ENCODE measurements at regions not wholly inside any gene's neighbourhood (a gene's known extent, or its start where the extent isn't known, plus 50 kb on each side); places are given as distances from the start of the nearest gene placed in this dataset.
"Not testable (repeated sequence)": the region's sequence is repeated elsewhere in the genome, so short reads cannot be mapped to it uniquely, and the experiment has no call there.

- Histone ChIP-seq H3K9me3 (ENCODE audit: low read depth, low read length) (no peaks in the 10 kb centered on the region), H3K4me3 (no peak overlapping the region), H3K9ac (ENCODE audit: insufficient read length) (no peak overlapping the region), H3K36me3 (ENCODE audit: insufficient read depth, low read length) (no peaks in the 10 kb centered on the region), H3K27ac (peak overlapping the region; percentile 79; the same call in 1 of the 2 replicates)
- peak; percentile 51 for DNase-seq (ENCODE audit: low read depth, low spot score)
- TF ChIP-seq POLR2AphosphoS5 (IDR thresholded peaks at IDR 0.05; ENCODE audit: borderline replicate concordance, low read depth, low read length): no peak
- TF ChIP-seq EZH2 (IDR thresholded peaks at IDR 0.05): no peak
Measured at GRCh38 chr2:210913461-210913860, 357.1 kb downstream of the CPS1 start.

DNA sequence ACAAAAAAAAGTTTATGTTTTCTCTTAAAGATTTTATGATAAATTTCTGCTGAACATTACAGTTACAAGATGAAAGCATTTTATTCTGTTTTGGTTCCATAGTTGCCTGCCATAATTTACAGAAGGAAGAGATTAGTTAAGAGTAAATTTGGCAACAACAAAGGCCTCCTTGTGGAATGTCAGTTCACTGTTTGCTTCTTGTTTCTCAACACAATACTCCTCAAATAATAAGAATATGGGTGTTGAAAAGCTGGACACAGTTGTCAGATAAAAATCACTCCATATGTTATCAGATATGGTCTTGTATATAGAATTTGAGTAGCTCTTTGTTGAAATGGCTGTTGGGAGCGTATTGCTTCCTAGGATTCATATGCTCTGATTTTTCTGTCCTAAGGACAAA lies 359.5 kb downstream of the CPS1 start:
- Histone ChIP-seq H3K27ac (no peak overlapping the region; the same call in 1 of the 2 replicates), H3K4me3 (no peak overlapping the region), H3K9me3 (ENCODE audit: low read depth, low read length) (no peaks in the 10 kb centered on the region), H3K36me3 (ENCODE audit: insufficient read depth, low read length) (no peaks in the 10 kb centered on the region), H3K9ac (ENCODE audit: insufficient read length) (no peak overlapping the region)
- no peak for TF ChIP-seq FOXP2 (optimal IDR thresholded peaks at IDR 0.05; ENCODE audit: control extremely low read depth, extremely low read length, insufficient read depth)
- TF ChIP-seq POLR2AphosphoS5 (IDR thresholded peaks at IDR 0.05; ENCODE audit: borderline replicate concordance, low read depth, low read length): no peak
- TF ChIP-seq EZH2 (IDR thresholded peaks at IDR 0.05): no peak
- DNase-seq (ENCODE audit: low read depth, low spot score): no peak

DNA sequence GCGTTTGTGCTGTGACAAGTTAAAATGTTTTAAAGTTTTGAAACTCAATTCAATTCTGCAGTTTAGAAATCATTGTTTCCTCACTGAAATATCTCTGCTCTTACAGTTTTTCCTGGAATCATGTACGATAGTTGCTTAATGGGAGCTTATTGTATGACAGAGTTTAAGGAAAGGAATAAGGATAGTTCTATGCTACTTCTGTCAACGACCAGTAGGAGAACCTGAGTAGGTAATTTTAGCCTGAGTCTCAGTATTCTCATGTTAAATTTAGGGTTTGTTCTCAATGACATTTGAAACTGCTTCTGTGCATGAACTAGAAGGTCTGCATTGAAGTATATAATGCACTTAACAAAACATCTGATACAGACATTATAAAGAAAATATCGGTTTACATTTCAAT lies 361.1 kb downstream of the CPS1 start:
- Histone ChIP-seq H3K27ac (no peak overlapping the region), H3K4me3 (no peak overlapping the region), H3K9me3 (ENCODE audit: low read depth, low read length) (no peaks in the 10 kb centered on the region), H3K9ac (ENCODE audit: insufficient read length) (no peak overlapping the region), H3K36me3 (ENCODE audit: insufficient read depth, low read length) (no peaks in the 10 kb centered on the region)
- TF ChIP-seq POLR2AphosphoS5 (IDR thresholded peaks at IDR 0.05; ENCODE audit: borderline replicate concordance, low read depth, low read length): no peak
- no peak for TF ChIP-seq EZH2 (IDR thresholded peaks at IDR 0.05)
- TF ChIP-seq FOXP2 (optimal IDR thresholded peaks at IDR 0.05; ENCODE audit: control extremely low read depth, extremely low read length, insufficient read depth): no peak
- no peak for DNase-seq (ENCODE audit: low read depth, low spot score)

- TF ChIP-seq POLR2AphosphoS5 (IDR thresholded peaks at IDR 0.05; ENCODE audit: borderline replicate concordance, low read depth, low read length) (no peak), EZH2 (IDR thresholded peaks at IDR 0.05) (no peak)
- no peak overlapping the region for H3K27ac ChIP-seq
- no peak for DNase-seq (ENCODE audit: low read depth, low spot score)
- no peak overlapping the region for H3K9ac ChIP-seq (ENCODE audit: insufficient read length)
- no peak overlapping the region for H3K4me3 ChIP-seq
- no peaks in the 10 kb centered on the region for H3K36me3 ChIP-seq (ENCODE audit: insufficient read depth, low read length)
- H3K9me3 ChIP-seq (ENCODE audit: low read depth, low read length): no peaks in the 10 kb centered on the region
Measured at GRCh38 chr2:210919128-210919527, 362.7 kb downstream of the CPS1 start.

DNA sequence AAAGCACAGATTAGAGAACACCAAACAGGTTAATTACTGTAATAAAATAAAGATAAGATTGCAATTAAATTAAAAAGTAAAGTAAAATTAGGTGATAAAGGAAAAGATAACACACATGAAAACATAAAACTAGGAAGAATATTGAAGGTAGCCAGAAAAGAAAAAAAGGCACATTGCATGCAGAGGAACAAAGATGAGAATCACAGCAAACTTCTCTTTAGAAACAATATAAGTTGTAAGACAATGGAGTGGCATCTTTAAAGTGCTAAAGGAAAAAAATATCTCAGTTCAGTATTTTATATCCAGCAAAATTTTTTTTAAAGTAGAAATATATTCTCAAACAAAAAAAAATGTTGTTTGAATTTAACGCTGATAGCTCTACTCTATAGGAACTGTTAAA lies 366.0 kb downstream of the CPS1 start:
- H3K36me3 ChIP-seq (ENCODE audit: insufficient read depth, low read length): no peaks in the 10 kb centered on the region
- no peak overlapping the region for H3K4me3 ChIP-seq
- H3K27ac ChIP-seq: no peak overlapping the region
- no peak for DNase-seq (ENCODE audit: low read depth, low spot score)
- H3K9me3 ChIP-seq (ENCODE audit: low read depth, low read length): no peaks in the 10 kb centered on the region
- TF ChIP-seq FOXP2 (optimal IDR thresholded peaks at IDR 0.05; ENCODE audit: control extremely low read depth, extremely low read length, insufficient read depth) (no peak), POLR2AphosphoS5 (IDR thresholded peaks at IDR 0.05; ENCODE audit: borderline replicate concordance, low read depth, low read length) (no peak), EZH2 (IDR thresholded peaks at IDR 0.05) (no peak)
- no peak overlapping the region for H3K9ac ChIP-seq (ENCODE audit: insufficient read length)

GRCh38 chr2:210928714-210929113 lies 372.3 kb downstream of the CPS1 start:
- no peak for TF ChIP-seq EZH2 (IDR thresholded peaks at IDR 0.05)
- Histone ChIP-seq H3K27ac (no peak overlapping the region), H3K36me3 (ENCODE audit: insufficient read depth, low read length) (no peaks in the 10 kb centered on the region), H3K4me3 (no peak overlapping the region), H3K9ac (ENCODE audit: insufficient read length) (no peak overlapping the region), H3K9me3 (ENCODE audit: low read depth, low read length) (no peaks in the 10 kb centered on the region)
- no peak for DNase-seq (ENCODE audit: low read depth, low spot score)

DNA sequence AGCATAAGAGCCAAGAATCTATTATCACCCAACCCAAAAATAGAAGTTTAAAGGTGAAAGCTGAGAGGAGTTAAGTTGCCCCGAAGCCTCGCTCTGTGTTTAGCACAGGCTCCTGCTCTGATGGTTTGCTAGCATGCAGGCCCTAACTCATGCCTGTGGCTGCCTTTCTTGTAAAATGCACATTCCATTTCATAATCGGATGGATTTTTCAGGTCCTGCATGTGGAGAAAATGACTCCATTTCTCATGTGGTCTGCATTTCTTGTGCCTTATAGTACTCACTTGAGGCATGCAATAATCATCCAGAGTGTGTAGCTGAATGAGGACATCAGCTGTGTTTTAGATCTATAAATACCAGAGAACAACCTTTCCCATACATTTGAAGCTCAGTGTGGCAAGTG lies 381.8 kb downstream of the CPS1 start:
- Histone ChIP-seq H3K27ac (no peak overlapping the region), H3K36me3 (ENCODE audit: insufficient read depth, low read length) (no peaks in the 10 kb centered on the region), H3K9me3 (ENCODE audit: low read depth, low read length) (no peaks in the 10 kb centered on the region), H3K4me3 (no peak overlapping the region), H3K9ac (ENCODE audit: insufficient read length) (no peak overlapping the region)
- DNase-seq (ENCODE audit: low read depth, low spot score): no peak
- TF ChIP-seq EZH2 (IDR thresholded peaks at IDR 0.05) (no peak), FOXP2 (optimal IDR thresholded peaks at IDR 0.05; ENCODE audit: control extremely low read depth, extremely low read length, insufficient read depth) (no peak), POLR2AphosphoS5 (IDR thresholded peaks at IDR 0.05; ENCODE audit: borderline replicate concordance, low read depth, low read length) (no peak)

- Histone ChIP-seq H3K27ac (no peak overlapping the region), H3K4me3 (no peak overlapping the region), H3K36me3 (ENCODE audit: insufficient read depth, low read length) (no peaks in the 10 kb centered on the region), H3K9me3 (ENCODE audit: low read depth, low read length) (no peaks in the 10 kb centered on the region), H3K9ac (ENCODE audit: insufficient read length) (no peak overlapping the region)
- no peak for DNase-seq (ENCODE audit: low read depth, low spot score)
- TF ChIP-seq FOXP2 (optimal IDR thresholded peaks at IDR 0.05; ENCODE audit: control extremely low read depth, extremely low read length, insufficient read depth) (no peak), EZH2 (IDR thresholded peaks at IDR 0.05) (no peak)
Measured at GRCh38 chr2:210946395-210946794, 390.0 kb downstream of the CPS1 start.

GRCh38 chr2:210950434-210951060 lies 394.1 kb downstream of the CPS1 start:
- H3K27ac ChIP-seq; H3K36me3 ChIP-seq (ENCODE audit: insufficient read depth, low read length); H3K9me3 ChIP-seq (ENCODE audit: low read depth, low read length); DNase-seq (ENCODE audit: low read depth, low spot score); H3K9ac ChIP-seq (ENCODE audit: insufficient read length); H3K4me3 ChIP-seq: not testable (repeated sequence)
